GM19025 (cell line): ENCODE measurements at regions not wholly inside any gene's neighbourhood (a gene's known extent, or its start where the extent isn't known, plus 50 kb on each side); places are given as distances from the start of the nearest gene placed in this dataset.

Source experiments
- ATAC-seq: cut with Tn5 transposase; IDR thresholded peaks from one replicate; pipeline ENCODE4 v1.9.1; 2021; ENCODE audit warnings: mild to moderate bottlenecking, low read depth, moderate library complexity; ENCODE audit not compliant: unreplicated experiment

DNA sequence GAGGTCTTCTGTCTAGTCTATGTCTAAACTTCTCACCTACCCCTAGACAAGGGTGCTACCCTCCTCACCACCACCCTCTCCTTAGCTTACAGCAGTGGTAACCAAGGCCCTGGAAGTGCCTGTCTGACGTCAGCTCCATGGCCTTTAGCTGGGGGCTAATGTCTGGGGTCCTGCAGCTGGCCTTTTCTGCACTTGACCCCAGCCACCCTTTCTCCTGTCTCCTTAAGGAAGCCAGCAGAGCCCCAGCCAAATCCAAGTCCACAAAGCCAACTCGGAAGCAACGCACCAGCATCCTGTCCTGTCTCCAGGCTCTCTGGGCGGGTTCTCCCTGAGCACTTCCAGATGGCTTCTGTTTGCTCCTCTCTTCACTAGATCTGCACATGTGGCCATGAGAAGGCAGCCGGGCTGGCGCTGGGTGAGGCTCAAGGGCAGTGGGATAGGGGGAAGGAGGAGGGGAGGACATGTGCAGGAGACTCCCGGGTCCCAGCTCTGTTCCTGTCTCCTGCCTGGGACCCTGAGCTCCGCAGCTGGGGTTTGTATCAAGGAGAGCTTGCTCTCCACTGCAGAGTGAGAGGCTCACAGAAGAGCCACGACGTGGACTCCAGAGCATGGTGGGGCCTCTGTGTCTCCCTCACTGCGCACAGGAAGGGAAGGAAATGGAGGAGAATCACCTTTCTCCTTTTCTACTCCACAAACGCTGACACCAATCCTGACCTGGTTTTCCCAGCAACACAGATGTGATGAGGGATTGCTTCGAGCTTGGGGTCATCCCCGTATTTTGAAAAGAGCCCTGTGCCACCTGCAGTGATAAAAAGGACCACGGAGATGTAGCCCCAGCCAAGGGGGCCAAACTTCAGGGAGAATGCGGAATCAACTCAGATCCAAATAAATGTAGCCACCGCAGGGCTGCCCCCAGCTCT lies 204.2 kb downstream of the USP12 start:
- no peak for ATAC-seq

DNA sequence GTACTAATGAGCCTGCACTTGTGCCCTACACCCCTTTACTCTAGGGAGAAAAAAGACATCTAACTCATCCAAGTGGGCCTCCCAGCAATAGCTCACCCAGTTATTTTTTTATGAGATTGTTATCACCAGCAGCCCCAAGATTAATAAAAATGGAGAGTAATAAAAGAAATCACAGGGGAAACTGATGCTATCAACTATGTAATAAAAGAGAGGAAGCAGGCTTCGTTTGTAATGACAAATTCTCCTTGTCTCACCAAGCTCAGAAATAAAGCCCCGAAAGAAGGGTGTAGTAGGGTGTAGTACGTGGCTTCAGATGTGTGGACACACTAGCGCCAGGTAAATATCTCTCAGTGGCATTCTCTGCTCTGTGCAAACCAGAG lies 204.9 kb downstream of the USP12 start:
- ATAC-seq = no peak

DNA sequence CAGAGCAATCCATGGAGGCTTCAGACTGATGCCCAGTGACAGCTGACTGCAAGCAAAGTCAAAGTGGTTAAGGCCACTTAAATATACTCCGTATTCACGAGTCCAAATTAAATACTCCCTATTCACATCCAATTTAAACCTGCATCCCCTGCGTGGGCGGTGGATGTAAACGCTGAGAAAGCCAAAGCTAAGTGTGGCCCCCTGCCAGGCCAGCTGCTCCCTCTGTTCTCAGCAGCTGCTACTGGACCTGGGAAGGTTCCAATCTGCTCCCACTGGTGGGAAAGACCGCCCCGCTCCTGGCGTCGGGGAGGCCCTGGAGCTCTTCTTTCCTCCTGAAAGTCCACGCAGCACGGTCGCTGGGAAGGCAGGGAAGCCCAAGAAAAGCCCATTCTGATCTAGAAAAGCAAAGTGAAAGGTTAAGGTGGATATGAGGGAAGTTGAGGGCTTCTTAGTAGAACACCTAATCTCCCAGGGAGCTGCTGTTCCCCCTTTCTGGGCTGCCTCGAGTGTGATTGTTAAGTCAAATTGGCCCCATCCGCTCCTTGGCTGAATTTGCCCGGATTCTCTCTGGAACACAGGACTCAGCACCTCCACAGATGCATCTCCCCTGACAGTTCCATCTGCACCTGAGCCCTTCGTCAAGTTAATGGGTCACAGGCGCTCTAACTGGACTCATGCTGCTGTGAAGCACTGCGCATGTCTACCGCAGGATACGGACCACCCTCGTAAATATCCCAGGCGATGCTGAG lies 205.5 kb downstream of the USP12 start:
- no peak for ATAC-seq

DNA sequence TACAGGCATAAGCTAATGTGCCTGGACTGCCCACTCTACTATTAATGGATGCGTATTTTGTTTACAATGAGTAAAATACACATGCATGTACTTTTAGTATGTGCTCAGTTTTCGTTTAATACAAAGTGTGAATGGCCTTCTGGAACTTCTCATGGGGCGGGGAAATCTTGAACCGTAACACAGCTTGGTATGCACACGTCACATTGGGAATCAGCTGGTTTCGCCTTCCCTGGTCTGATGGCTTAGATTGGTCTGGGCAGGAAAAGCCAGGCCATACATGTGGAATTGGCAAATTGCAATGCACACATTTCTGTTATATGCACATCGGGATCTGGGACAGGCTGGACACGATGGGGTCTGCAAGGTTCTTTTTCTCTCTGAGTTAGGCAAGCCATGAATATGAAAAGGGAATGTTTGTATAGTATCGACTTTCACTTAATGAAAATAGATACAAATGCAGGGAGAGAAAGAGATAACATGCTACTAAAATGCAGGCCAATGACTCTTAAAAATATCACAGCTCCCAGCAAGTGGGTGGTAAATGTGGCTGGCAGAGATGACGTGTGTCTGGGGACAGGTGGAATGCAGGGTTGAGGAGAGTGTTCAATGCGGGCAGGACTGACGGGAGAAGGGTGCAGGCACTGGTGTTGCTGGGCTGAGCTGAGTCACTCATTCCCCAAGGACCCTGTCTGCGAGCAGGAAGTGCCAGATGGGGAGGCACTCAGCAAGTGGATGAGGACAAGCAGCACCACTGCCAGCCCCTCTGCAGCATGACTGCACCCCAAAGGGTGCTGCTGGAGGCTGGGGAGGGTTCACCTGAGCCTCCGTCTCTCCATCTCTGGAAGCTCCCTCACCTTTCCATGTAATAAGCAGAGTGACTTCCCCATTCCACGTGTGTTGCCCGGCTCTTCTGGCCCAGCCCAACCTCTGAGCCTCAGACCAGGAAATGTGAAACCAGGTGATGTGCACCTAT lies 204.0 kb upstream of the GPR12 start:
- no peak for ATAC-seq

DNA sequence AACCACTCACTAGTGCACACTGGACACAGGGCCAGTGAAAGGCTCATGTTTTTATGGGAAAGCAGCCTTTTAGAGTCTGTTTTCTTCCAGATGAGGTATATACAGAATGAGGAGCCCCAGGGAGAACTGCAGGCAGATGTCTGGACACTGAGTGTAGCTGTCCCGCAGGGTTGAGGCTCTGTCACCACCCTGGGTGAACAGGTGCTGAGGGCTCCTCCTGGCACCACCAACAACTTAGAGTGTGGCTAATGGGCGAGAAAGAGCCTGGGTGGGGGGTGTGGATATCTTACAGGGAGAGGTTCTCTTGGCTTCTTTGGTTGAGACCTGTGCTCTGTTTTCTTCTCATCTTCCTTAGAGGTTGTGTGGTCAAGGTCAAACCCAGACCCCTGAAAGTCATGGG lies 202.1 kb upstream of the GPR12 start:
- no peak for ATAC-seq

DNA sequence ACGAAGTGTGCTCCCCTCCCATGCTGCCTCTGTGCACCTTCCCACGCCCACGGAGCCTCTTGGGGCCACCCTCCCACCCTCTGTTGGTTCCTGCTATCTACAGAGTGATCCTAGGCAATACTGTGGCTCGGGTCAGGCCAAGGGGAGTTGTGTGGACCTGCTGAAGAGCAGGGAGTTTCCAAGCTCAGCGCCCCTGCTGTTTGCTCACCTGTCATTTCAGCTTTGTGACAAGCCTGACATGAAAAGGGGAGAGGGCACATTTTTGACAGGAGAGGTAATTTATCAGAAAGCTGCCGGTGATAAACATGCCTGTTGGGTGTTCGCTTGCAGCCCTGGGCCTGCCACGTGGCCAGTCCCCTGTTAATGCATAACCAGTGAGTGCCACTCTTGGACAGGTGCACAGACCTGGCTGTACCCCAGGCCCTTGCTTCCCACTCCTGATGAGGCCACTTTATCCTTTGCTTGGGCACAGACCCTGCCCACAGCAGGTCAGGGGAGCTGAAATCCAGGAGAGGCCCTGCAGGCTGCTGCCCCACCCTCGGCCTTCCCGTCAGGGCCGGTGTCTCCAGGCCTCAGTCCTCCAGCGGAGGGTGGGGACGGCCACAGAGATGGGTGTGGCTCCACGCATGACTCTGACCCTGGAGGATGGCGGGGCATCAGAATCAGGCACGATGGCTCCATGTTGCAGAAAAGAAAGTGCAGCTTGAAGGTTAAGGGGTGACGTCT lies 201.5 kb upstream of the GPR12 start:
- no peak for ATAC-seq

DNA sequence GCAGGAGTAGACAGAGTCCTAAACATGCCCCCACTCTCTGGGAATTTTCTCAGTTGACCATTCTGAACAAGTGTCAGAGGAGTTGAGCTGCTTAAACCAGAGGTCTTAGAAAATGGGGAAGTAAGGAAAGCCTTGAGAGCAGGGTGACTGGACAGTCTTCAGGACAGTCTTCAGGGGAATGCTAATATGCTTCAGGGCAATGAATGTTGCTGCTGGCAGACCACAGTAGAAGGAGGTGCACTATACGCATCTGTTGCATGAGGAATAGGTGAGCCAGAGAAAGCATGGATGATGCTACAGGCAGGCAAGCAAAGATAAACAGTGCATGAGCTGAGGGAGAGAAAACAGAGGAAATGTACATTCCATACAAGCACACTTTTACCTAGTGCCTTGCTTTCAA lies 196.6 kb upstream of the GPR12 start:
- ATAC-seq = no peak

DNA sequence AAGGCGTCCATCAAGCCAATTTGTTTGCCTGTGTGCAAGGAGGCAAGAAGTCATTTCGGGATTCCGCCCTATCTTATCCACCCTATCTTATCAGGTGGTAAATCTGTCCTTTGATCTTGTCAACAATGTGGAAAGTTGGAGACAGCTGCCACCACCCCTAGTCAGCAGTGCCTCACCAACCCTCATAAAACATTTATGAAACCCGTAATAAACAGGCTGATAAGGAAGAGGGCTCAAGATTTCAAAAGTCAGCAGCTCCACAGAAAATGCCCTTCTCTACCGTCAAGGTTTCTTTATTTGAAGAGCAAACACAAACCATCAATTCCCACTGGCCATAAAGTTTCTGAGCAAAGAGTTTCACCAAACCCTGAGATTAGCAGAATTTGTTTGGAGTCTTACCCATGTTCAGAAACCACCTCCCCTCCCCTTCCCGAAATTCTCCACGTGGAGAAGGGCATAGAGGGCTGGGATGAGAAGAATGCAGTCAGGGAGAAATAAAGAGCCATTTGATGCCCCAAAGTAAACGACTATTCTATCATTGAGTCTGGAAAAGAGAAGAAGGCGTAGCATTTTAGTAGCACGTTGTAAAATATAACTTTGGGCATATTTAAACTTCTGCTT lies 196.0 kb upstream of the GPR12 start:
- ATAC-seq = no peak

DNA sequence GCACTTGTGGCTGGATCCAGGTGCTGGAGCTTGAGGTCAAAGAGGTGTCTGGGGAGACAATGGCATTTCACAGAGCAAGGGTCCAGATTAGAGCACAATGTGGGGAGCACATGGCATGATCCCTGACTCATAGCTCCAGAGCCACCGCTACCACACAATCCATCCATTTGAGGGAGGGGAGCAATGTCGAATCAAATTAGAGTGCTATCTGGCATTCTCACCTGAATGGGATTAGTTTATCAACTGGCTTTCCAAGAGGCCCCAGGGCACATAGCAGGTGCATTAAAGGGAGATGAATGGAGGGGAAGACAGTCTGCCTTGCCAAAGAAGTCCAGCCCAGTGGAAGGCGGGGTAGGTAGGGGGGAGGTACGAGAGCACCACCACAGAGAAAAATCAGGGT lies 194.4 kb upstream of the GPR12 start:
- ATAC-seq = no peak

DNA sequence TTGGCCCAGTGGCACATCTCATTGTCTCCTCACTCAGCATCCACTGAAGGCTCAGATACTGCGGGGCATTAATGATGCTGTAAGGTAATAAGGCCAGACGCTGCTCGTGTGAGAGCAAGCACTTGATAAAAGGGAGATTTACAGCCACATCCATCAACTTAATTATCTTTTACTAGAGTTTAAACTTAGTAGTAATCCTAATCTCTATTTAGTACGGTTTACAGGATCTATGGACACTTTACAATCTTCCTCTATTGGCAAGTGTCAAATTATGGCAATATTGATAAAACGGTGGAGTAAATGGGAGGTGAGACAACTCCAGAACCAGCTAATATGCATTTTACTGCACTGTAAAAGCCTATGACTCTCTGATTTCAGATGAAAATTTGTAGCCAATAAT lies 192.7 kb upstream of the GPR12 start:
- no peak for ATAC-seq

DNA sequence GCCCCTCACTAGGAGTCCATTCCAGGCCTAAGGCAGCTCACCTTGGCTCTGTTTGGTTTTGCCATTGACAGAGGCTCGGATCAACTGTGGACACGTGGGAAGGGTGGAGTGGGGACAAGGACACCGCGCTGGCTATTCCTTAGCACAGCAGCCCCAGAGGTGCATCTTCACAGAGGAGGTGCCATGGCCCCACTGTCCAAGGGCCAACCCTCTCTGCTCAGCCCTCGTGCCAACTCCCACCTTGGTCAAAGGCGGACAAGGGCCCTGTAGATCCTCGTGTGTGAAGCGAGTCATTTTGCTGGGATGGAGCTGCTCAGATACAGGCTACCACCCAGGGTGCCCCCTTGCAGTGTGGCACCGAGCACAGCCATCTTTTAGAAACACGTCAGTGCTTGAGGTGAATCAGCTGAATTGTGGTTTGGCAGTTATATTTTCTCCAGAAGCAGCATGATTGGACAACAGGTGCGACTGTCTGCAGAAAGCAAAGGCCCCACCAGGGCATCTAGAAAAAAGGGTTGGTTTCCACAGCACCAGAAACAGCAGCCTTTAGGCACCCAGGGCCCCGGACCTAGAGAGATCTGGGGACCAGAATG lies 192.1 kb upstream of the GPR12 start:
- no peak for ATAC-seq

DNA sequence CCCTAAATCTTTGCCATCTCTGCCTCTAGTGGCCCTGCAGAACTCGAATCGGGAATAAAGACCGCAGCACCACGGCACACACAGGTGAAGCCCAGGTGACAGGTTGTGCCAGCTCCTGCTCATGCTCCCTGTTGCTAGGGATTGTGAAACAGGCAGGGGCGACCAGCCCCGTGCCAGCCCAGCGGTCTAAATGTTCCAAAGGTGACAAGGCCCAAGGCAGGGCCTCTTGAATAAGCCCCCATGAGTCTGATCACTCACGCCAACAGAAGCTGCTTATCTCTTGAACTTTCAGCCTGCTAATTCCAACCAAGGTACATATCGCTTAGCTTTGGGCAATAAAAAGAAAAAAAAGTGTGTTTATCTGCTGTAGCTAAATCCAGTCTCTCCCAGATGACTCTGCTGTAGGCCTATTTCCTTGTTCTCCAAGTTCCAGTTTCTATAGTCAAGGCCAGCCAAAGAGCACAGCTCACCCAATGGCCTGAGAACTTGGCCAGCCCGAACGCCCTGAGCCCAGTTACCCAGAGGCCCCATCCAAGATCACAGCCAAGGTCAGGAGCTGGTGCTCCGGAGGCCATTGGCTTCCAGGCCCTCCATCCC lies 191.1 kb upstream of the GPR12 start:
- no peak for ATAC-seq

DNA sequence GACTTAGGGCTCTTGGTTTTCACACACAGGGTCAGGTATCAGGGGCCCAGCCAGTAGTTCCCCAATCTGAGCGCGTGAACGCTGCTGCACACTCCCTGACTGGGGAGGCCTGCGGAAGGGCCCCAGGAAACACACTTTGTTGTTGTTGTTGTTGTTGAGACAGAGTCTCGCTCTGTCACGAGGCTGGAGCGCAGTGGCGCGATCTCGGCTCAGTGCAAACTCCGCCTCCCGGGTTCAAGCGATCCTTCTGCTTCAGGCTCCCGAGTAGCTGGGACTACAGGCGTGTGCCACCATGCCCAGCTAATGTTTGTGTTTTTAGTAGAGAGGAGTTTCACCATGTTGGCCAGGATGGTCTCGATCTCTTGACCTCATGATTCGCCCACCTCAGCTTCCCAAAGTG lies 190.4 kb upstream of the GPR12 start:
- ATAC-seq = no peak

DNA sequence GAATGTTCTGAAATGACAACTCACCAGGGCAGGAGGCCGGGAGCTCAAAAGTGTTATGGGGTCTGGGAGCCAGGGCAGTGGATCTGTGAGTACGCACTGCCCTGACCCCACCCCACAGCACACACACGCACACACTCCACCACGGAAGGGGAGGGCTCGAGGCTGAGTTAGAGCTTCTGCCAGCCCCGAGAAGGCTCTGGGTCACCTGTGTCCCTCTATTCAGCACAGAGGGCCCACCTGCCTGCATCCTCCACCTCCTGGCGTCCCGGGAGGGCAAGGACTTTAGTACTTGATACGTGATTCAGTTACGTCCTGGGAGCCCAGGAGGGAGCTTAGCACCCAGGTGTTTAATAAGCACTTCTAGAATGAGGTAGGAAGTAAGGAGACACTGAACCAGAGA lies 190.0 kb upstream of the GPR12 start:
- ATAC-seq = no peak

DNA sequence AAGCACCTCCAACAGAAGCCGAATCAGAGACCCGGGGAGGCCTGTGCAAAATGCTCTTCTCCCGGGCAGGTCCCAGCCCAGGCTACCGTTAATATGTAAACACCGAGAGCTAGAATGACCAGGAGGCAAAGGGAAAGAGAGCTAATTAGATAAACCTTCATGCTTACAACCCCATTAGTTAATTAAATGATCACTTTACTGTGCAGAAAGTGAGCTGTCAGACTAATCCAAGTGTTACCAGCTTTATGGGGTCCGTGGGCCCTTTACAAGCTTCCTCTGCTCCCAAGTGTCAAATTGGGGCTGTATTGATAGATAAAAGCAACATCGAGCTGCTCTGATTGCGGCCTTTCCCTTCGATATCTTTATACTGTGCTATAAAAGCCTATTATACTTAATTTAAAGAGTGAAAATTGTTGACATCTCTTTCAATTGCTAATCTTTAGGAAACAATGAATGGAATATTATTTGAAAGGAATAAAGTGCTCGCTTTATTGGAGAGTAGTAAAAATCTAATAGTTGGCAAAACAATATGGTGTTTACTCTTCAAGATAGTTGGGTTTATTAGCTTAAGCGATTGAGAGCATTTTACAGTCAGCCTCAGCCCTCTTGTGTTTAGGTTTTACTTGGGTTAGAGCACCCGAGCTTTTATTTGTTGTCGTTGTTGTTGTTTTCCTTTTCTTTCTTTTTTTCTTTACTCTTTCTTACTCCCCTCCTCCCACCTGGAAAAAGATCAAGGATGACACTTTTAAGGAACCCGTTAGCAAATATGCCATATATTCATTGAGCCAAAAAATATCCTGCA lies 189.3 kb upstream of the GPR12 start:
- no peak for ATAC-seq

DNA sequence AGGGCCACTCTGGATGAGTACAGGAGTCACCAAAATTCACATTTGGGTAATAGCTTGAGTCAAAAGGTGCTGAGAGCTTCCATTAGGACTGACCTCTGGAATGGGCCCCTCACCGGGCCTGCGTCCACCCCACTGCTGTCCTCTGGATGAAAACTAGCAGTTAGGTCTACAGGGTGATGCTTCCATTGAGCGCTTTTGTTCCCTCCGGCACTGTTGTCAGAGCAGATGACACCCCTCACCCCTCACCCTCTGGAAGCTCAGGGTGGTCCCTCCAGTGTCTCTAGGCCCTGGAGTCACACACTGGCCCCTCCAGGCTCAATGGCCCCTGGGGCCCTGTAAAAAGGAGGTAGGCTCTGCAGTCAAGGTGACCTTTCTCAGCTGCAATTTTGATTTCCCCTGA lies 187.8 kb upstream of the GPR12 start:
- ATAC-seq = no peak

DNA sequence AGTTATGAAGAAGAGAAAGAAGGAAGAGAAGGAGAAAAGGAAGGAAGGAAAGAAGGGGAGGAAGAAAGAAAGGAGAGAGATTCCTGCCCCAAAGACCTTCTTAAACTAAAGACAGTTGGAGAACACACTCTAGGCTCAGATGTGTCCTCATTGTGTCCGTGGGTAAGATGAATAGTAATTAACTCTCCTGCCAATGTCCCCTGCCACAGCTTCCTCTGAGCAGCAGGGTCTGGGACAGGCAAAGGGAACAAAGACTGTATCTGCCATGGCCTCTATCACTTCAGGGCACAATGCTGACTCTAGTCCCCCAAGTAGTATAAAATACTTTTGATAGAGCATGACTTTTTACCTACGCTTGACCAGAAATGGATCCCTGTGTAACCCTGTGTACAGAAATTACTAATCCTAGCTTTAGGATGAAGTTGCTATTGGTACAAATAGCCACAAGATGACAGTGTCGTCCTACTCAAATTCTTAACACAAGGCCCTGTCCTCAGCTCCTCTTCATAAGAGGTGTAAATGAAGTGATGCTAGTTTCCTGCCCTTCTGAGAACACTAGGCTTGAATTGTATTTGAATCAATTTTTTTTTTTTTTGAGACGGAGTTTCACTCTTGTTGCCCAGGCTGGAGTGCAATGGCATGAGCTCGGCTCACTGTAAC lies 186.2 kb upstream of the GPR12 start:
- ATAC-seq = no peak

DNA sequence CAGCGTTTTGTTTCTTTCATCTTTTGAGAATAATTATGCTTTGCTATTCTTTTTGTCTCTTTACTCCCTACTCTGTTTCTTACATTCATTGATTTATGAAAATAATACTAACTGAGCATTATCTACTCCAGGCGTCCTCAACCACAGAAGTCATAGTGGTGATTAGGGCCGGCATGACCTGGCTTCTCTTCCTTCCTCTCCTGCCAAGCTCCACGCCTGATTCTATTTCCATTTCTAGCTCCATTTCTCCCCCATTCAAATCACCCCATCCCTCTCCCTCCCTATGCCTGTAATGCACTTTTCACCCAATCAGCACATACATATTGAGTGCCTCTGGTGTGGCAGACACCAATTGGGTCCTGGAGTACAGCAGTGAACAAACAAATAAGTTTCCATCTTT lies 183.2 kb upstream of the GPR12 start:
- ATAC-seq = no peak
